ENCODE measurements at regions not wholly inside any gene's neighbourhood (a gene's known extent, or its start where the extent isn't known, plus 50 kb on each side); places are given as distances from the start of the nearest gene placed in this dataset.
"Not testable (repeated sequence)": the region's sequence is repeated elsewhere in the genome, so short reads cannot be mapped to it uniquely, and the experiment has no call there.

GRCh38 chr5:89724379-89725095, 685.0 kb downstream of the CETN3 start:
- no peak for DNase-seq (ENCODE audit: low read depth)

- no peak for DNase-seq (ENCODE audit: low read depth)
Measured at GRCh38 chr5:89723907-89724306, 685.6 kb downstream of the CETN3 start.

- no peak for DNase-seq (ENCODE audit: low read depth)
Measured at GRCh38 chr5:89722538-89722937, 687.0 kb downstream of the CETN3 start.

DNA sequence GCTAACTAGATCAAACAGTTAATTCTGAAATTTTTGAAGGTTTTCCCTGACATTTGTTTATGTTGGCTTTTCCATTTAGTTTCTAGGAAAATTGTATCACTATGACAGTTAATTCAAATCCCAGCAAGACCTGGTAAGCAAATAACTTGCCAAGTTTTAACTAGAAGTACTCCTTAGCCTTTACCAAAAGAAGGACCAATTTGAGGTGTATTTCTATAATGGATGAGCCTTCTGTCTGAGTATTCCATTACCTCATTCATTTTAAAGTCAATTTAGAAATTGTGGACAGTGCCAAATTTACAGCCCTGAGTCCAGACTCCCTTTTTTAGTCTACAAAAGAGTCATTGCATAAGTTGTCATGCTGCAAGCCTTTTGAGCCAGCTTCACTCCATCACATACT, 687.6 kb downstream of the CETN3 start:
- no peak for DNase-seq (ENCODE audit: low read depth)

DNA sequence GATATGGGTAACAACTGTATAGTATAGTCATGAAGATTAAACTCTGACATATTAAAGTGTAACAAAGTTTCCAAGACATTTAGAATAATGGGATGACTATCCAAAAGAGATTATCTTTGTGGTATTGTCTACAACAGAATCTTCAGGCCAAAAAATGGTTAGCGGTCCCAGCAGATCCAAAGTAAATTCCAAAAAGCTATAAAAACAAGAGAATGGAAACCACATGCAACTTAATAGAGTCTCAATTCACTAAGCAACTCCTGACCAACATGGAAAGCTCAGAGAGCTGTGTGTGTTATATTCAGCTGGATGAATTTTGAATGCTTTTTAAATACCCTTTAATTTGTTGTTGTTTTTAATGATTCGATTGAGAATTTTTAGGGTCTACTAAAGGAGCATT, 688.2 kb downstream of the CETN3 start:
- DNase-seq (ENCODE audit: low read depth), result no peak

- no peak for DNase-seq (ENCODE audit: low read depth)
Measured at GRCh38 chr5:89712134-89712700, 697.3 kb downstream of the CETN3 start.

DNA sequence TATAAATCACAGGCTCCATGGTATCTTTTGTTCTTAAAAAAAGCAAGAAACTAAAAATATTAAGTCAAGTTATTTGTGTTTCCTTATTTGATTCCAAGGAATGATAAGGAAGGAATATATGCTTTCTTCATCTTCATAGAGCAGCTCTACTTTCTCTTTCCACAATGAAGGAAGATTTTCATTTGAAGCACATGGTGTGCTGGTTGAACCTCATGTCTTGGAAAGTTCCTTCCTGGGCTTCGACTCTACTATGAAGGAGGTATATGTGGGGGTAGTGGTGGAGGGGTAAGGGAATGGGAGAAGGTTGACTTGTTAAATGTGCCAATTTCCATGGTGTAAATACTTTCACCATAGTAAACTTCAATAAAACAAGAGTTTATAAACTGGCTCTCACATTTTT, 698.0 kb downstream of the CETN3 start:
- no peak for DNase-seq (ENCODE audit: low read depth)

GRCh38 chr5:89710006-89710405, 699.5 kb downstream of the CETN3 start:
- DNase-seq (ENCODE audit: low read depth), result no peak

DNA sequence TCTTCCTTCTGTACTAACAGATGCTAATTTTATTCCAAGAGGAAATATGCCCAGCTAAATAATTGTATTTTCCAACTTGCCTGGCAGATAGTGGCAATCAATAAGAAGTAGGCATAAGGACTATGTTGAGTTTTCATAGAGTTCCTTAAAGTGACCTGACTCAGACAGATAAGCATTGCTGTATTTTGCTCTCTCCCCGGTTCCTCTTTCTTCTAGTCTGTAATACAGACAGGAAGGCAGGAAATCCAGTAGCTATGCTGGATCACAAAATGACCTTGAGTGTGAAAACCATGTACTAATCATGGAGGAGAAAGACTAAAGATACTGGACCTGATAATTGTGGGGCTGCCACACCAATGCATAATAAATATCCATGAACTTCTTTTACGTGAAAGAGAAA, 701.7 kb downstream of the CETN3 start:
- no peak for DNase-seq (ENCODE audit: low read depth)

GRCh38 chr5:89706731-89707130, 702.8 kb downstream of the CETN3 start:
- no peak for DNase-seq (ENCODE audit: low read depth)

DNA sequence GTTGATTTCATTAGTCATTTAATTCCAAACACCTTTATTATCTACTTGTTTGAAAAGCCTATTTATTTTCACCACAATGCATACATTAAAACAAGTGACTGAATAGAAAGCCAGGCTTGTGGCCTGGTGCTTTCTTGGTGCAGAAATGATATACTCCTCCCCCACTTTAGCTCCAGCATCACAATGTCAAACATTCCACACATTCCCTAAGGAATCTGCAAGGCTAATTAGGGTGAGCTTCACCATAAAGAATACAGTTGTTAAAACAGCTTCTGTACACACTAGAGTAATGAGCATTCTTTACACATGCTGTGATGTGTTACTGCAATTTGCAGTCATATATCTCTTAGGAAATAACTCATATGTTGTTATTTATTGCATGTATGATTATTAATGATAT, 705.7 kb downstream of the CETN3 start:
- DNase-seq (ENCODE audit: low read depth), result no peak

DNA sequence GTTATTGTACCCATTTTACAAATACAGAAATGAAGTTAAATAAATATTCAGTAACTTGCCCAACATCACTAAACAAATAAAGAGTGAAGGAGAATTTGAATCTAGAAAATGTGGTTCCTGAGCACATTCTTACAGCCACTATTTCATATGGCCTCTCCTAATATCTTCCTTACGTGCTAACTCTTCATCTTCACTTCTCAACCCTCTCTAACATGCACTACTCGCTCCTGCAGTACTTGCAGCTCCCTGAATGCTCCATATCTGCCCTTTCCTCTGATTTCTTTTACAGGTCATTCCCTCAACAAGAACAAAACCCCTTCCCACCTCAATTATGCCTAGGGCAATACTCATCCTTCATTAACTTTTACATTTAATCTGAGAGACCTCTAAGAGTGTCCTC, 711.5 kb downstream of the CETN3 start:
- DNase-seq (ENCODE audit: low read depth), result no peak

- DNase-seq (ENCODE audit: low read depth), result no peak
Measured at GRCh38 chr5:89697581-89697980, 712.0 kb downstream of the CETN3 start.

- DNase-seq (ENCODE audit: low read depth), result no peak
Measured at GRCh38 chr5:89695371-89695770, 714.2 kb downstream of the CETN3 start.

- no peak for DNase-seq (ENCODE audit: low read depth)
Measured at GRCh38 chr5:89694026-89694550, 715.5 kb downstream of the CETN3 start.

DNA sequence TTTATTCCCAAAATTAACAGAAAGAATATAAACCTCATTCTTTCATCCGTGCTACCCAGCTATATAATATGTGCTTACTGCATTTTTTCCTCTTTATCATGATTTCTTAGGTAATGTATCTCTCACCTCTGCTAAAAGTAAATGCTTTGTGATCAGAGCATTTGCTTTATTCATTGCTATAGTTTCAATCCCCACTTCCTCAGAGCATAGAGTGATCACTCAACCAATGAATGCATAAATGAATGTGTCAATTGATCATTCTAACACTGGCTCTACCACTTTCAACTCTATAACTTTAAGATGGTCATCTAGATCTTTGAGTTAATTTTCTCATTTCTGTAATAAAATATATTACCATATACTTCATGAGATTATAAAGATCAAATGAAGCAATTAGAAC, 719.2 kb downstream of the CETN3 start:
- no peak for DNase-seq (ENCODE audit: low read depth)

- no peak for DNase-seq (ENCODE audit: low read depth)
Measured at GRCh38 chr5:89686081-89686765, 723.3 kb downstream of the CETN3 start.

GRCh38 chr5:89676634-89677033, 732.9 kb downstream of the CETN3 start:
- DNase-seq (ENCODE audit: low read depth), result no peak

GRCh38 chr5:89673019-89673418, 736.5 kb downstream of the CETN3 start:
- no peak for DNase-seq (ENCODE audit: low read depth)

DNA sequence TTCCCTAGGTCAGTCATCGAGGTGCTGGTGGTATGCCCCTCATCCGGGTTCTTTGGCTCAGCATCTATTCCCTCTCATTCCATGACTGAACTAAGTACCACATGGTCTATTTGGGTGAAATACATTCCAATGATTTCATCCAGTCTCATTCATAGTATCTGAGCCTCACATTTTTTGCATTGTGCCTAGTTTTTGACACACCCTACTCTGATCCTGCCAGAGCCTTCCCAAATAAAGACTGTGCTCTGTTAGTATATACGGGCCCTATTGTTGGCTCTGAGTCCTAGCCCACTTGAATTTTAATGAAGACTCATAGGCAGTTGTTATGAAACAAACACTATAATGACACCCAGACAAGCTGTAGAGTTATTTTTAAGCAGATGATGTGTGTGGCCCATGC, 740.7 kb downstream of the CETN3 start:
- no peak for DNase-seq (ENCODE audit: low read depth)

DNA sequence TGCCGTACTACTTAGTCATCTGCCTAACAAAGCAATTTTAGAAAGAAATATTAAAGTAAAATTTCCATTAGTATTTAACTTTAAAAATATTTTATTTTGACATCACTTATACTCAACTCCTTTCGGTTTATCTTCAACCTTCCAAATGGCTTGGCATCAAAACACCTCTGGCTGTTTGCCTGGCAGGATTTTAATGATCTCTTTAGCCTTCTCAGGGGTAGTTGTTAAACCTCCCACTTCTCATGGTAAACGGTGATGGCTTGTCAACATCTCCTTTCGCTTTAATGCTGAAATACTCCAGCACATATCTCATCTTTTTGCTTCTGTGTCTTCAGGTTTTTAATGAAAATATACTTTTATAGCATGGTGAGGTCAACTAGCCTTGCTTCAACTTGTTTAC, 747.1 kb downstream of the CETN3 start:
- no peak for DNase-seq (ENCODE audit: low read depth)

DNA sequence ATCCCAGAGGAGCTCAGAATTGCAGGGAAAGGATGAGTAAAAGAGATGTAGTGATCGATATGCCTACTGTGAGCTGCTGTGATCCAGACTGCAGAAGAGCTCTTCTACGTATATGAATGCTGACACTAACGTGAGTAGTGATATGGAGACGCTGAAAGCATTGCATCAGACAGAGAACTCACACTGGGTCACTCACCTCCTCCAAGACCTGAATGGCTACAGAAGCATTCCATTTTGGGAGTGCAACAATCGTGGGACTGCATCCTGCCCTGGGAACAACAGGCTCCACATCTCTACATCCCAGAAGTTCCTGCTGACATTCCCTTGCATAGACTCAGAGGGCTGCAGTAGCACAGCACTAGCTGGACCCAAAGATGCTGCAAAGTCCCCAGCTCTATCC, 755.9 kb upstream of the MEF2C start:
- no peak for DNase-seq (ENCODE audit: low read depth)

DNA sequence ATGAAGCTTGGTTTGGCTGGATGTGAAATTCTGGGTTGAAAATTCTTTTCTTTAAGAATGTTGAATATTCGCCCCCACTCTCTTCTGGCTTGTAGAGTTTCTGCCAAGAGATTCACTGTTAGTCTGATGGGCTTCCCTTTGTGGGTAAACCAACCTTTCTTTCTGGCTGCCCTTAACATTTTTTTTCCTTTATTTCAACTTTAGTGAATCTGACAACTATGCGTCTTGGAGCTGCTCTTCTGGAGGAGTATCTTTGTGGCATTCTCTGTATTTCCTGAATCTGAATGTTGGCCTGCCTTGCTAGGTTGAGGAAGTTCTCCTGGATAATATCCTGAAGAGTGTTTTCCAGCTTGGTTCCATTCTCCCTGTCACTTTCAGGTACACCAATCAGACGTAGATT, 751.2 kb upstream of the MEF2C start:
- DNase-seq (ENCODE audit: low read depth), result not testable (repeated sequence)

Data from fibroblast of gingiva (primary cell).